Activated naive CD4-positive, alpha-beta T cell treated with anti-CD3 and anti-CD28 coated beads, Interleukin-2, amount 10 ng/mL, durations not matched to agents 7 days and 5 days (primary cell): ENCODE measurements at regions not wholly inside any gene's neighbourhood (a gene's known extent, or its start where the extent isn't known, plus 50 kb on each side); places are given as distances from the start of the nearest gene placed in this dataset.

Source experiments
- CTCF ChIA-PET: fragments of 350-600 bp; sonication (Branson Sonifier 250); formaldehyde crosslinking; loops from one replicate; lab custom pipeline; 2021; ENCODE audit warnings: antibody characterized with exemption; lab: Charles Lee
- DNase-seq: peaks from one replicate; pipeline ENCODE4 v3.0.0-alpha.2; 2020
- H3K27ac Mint-ChIP-seq: one replicate; pipeline ENCODE4 v1.8.0; 2021; ENCODE audit warnings: mild to moderate bottlenecking, moderate library complexity, mixed read lengths
- H3K27me3 Mint-ChIP-seq: one replicate; pipeline ENCODE4 v1.8.0; 2021; ENCODE audit warnings: mild to moderate bottlenecking, mixed read lengths
- H3K36me3 Mint-ChIP-seq: one replicate; pipeline ENCODE4 v1.8.0; 2021; ENCODE audit warnings: mixed read lengths
- H3K4me1 Mint-ChIP-seq: one replicate; pipeline ENCODE4 v1.8.0; 2021; ENCODE audit warnings: mixed read lengths
- H3K4me3 Mint-ChIP-seq: one replicate; pipeline ENCODE4 v1.8.0; 2021; ENCODE audit warnings: mild to moderate bottlenecking, moderate library complexity, mixed read lengths
- H3K9me3 Mint-ChIP-seq: one replicate; pipeline ENCODE4 v1.8.0; 2021; ENCODE audit warnings: mixed read lengths

DNA sequence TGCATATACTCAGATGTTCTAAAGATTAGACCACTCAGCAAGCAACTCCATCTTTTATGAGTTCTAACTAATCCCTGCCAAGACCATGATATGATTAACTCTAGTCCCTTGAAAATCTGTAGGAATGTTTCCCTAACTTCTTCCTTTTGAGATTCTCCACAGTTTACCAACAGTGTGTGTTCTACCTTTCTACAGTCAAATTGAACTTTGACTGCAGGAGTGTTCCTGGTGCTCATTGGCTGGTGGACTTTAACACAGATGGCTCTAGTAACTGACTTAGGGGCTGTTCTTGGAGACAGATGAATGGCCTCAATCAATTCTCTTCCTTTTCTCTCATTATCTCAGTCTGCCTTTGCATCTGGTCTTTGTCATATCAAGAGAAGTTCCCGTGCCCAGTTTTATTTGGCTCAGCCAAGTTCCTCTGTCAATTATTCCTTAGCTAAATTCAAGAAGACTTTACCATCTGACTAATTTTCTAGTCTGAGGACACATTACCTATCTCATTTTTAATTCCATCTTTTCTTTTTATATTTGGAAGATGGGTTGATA is 643.9 kb upstream of the CAMK1G start:
- Mint-ChIP-seq H3K4me3 (no peak overlapping the region), H3K36me3 (no peaks in the 10 kb centered on the region), H3K27me3 (no peaks in the 10 kb centered on the region), H3K27ac (no peak overlapping the region), H3K9me3 (no peaks in the 10 kb centered on the region), H3K4me1 (no peaks in the 10 kb centered on the region)
- no peak for DNase-seq
- CTCF ChIA-PET: no interaction called here

DNA sequence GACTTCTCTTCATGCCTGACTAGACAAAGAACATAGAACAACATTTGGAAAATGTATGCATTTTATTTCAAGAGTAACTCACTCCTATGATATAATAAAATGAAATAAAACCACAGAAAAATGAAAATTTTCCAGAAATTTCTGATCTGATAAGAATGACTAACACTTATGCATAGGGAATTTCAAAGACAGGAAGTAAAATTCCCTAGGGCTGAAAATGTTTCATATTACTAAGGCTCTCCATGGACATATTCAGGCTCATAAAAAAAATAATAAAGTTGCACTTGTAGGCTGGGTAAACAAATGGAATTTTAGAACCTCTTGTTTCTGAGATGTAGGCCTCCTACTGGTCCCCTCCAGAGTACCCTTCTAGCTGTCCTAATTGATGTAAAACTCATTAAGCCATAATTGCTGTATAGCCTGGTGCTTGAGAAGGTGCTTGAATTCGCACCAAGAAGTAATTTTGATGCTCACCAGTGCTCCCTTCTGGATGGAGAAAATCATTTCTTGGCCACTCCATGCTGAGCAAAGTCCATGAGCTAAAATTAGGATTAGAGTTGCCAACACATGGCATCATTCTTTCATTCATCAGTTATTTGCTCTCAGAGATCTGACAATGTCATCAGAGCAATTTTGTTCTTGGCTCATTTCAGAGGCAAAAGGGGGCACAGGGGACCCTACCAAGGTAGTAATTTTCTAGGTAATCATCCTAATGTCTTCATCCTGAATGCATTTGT is 641.0 kb upstream of the CAMK1G start:
- Mint-ChIP-seq H3K4me1 (no peaks in the 10 kb centered on the region), H3K36me3 (no peaks in the 10 kb centered on the region), H3K4me3 (no peak overlapping the region), H3K27ac (no peak overlapping the region), H3K27me3 (no peaks in the 10 kb centered on the region), H3K9me3 (no peaks in the 10 kb centered on the region)
- CTCF ChIA-PET: no interaction called here
- no peak for DNase-seq

DNA sequence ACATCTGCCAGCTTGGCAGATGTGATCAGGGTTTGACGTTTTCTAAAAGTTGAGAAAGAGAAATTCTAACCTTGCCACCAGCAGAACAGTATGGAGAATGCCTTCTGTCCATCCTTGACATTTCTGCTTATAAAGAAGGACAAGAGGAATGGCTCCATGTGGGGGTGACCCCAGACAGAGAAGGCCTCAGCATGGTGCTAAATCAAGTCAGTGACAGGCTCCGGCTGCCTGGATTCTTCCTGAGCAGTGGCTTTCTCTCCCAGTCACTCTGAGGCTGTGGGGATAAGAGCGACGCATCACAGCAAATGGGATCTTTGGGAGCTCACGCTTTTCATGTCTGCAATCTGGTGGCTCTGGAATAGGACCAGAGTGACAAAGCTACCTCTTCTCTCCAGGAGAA is 640.2 kb upstream of the CAMK1G start:
- CTCF ChIA-PET: no interaction called here
- Mint-ChIP-seq H3K9me3 (no peaks in the 10 kb centered on the region), H3K27me3 (no peaks in the 10 kb centered on the region), H3K4me1 (no peaks in the 10 kb centered on the region), H3K36me3 (no peaks in the 10 kb centered on the region), H3K4me3 (no peak overlapping the region), H3K27ac (no peak overlapping the region)
- no peak for DNase-seq

DNA sequence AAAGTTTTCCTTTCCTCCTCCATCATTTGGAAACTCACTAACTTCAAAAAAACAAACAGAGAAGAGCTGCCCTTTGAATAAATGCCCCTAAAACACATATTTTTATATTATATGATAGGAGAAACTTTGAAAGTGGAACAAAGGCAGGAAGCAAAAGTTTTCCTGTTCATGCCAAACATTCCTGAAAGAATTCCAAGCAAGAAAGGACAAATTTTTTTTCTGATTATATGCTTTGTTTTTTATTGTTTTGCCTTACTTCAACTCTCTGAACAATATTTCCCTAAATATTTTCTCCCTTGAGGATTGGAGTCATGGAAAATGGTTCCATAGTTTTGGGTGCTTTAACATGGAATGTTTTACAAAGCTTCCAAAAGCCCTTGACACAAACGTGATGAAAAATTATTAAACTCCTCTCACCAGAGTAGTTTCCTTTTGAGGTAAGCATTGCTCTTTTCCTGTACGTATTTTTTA is 638.5 kb upstream of the CAMK1G start:
- no peak for DNase-seq
- CTCF ChIA-PET: no interaction called here
- Mint-ChIP-seq H3K4me3 (no peak overlapping the region), H3K36me3 (no peaks in the 10 kb centered on the region), H3K4me1 (no peaks in the 10 kb centered on the region), H3K27me3 (no peaks in the 10 kb centered on the region), H3K9me3 (no peaks in the 10 kb centered on the region), H3K27ac (no peak overlapping the region)

DNA sequence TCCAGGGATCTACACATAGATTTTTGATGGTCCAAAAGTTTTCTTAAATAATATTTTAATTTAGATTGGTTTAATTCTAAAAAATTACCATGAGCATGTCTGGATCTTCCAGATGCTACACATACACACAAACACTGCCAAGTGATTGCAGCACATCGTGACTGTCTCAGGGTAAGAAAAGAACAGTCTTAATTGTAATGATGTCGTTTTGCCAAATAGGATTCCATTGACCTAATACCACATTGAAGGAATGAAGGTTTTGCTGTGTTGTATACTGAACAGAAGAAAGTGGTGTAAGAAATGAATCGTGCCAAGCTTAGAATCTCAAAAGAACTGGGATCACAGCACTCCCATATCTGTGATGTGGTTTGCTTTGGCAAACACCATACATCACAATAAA is 633.3 kb upstream of the CAMK1G start:
- Mint-ChIP-seq H3K27me3 (no peaks in the 10 kb centered on the region), H3K4me3 (no peak overlapping the region), H3K4me1 (no peaks in the 10 kb centered on the region), H3K36me3 (no peaks in the 10 kb centered on the region), H3K27ac (no peak overlapping the region), H3K9me3 (no peaks in the 10 kb centered on the region)
- no peak for DNase-seq
- CTCF ChIA-PET: no interaction called here

DNA sequence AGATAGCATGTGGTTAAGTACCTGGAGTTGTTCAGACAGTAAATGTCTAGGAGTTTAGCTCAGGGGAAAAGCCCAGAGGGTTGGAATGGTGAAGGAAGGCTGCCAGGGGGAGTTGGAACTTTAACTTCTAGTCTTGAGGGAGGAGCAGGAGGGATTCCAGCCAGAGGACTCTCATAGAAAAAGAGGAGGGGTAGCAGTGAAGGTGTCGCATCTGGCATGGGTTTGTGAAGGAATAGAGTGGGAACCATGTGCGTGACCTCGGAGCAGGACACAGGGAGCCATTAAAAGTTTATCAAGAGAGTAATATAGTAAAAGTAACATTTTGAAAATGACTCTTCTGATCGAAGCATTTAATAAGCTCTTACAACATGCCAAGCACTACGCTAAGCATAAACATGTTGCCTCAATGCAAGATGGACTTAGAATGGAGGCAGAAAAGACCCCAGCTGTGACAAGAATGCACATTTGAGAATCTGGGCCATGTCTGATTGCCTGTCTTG is 632.4 kb upstream of the CAMK1G start:
- H3K27me3 Mint-ChIP-seq: no peaks in the 10 kb centered on the region
- no peak overlapping the region for H3K27ac Mint-ChIP-seq
- DNase-seq: no peak
- H3K36me3 Mint-ChIP-seq: no peaks in the 10 kb centered on the region
- no peaks in the 10 kb centered on the region for H3K9me3 Mint-ChIP-seq
- H3K4me3 Mint-ChIP-seq: no peak overlapping the region
- CTCF ChIA-PET: no interaction called here
- H3K4me1 Mint-ChIP-seq: no peaks in the 10 kb centered on the region

DNA sequence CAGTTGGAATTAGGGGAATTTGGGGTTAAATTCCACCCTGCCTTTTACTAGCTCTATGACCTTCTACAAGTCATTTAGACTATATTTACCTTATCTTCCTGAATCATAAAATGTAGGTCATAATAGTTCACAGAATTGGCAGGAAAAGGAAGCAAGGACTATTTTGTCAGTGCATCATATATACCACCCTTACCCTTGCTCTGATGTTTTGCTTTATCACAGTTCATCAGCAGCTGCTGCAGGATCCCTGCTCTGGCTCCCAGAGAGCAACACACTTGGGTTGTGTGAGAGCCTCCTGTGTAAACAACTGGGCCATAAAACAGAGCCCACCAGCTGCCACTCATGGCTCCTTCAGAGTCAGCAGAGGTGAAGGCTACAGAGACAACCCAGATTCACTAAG is 631.6 kb upstream of the CAMK1G start:
- CTCF ChIA-PET: no interaction called here
- no peak overlapping the region for H3K4me3 Mint-ChIP-seq
- H3K4me1 Mint-ChIP-seq: no peaks in the 10 kb centered on the region
- DNase-seq: no peak
- no peaks in the 10 kb centered on the region for H3K27me3 Mint-ChIP-seq
- no peaks in the 10 kb centered on the region for H3K9me3 Mint-ChIP-seq
- no peak overlapping the region for H3K27ac Mint-ChIP-seq
- H3K36me3 Mint-ChIP-seq: no peaks in the 10 kb centered on the region

DNA sequence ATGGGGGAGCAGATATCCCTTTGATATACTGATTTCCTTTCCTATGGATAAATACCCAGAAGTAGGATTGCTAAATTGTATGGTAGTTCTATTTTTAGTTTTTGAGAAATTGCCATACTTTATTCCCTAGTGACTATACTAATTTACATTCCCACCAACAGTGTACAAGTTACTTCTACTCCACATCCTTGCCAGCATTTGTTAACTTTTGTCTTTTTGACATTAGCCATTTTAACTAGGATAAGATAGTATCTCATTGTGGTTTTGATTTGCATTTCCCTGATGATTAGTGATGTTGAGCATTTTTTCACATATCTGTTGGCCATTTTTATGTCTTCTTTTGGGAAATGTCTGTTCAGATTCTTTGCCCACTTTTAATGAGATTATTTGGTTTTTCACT is 620.6 kb upstream of the CAMK1G start:
- CTCF ChIA-PET: no interaction called here
- H3K4me3 Mint-ChIP-seq: no peak overlapping the region
- H3K4me1 Mint-ChIP-seq: no peaks in the 10 kb centered on the region
- H3K27ac Mint-ChIP-seq: no peak overlapping the region
- H3K27me3 Mint-ChIP-seq: no peaks in the 10 kb centered on the region
- H3K9me3 Mint-ChIP-seq: peaks cover 1% of the 10 kb centered on the region
- H3K36me3 Mint-ChIP-seq: no peaks in the 10 kb centered on the region
- no peak for DNase-seq

DNA sequence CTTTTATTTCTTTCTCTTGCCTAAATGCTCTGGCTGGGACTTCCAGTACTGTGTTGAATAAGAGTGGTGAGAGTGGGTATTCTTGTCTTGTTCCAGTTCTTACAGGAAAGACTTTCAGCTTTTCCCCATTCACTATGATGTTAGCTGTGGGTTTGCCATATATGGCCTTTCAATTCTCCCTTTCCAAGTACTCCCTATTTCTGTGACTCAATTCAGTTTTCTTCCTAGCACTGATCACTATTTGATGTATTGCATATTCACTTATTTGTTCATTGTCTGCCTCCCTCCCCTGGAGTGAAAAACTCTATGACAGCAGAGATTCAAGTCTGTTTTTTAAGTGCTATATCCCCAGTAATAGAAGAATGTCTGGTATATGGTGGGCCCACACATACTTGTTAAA is 618.2 kb upstream of the CAMK1G start:
- no peak overlapping the region for H3K4me3 Mint-ChIP-seq

DNA sequence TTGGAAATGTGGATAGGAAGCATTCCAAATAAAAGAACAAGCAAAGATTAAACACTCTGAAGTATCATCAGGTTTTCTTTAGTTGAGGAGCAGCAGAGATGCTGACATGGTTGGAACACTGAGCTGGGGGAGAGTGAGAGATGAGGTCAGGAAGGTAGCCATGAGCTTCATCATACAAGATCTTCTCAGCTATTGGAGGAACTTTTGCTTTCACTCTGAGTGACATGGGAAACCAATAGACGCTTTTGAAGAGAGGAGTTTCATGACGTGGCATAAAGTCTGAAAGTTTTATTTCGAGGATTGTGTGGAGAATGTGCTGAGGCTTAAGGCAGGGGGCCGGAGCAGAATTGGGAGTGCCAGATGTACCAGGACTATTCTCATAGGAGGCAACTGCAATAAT is 616.2 kb upstream of the CAMK1G start:
- DNase-seq: no peak
- Mint-ChIP-seq H3K9me3 (no peaks in the 10 kb centered on the region), H3K36me3 (no peaks in the 10 kb centered on the region), H3K4me3 (no peak overlapping the region), H3K27me3 (no peaks in the 10 kb centered on the region), H3K27ac (no peak overlapping the region), H3K4me1 (no peaks in the 10 kb centered on the region)
- CTCF ChIA-PET: no interaction called here

More for the DNA sequence above, 618.2 kb upstream of the CAMK1G start:
- no peaks in the 10 kb centered on the region for H3K36me3 Mint-ChIP-seq
- CTCF ChIA-PET: no interaction called here
- no peak overlapping the region for H3K27ac Mint-ChIP-seq
- H3K4me1 Mint-ChIP-seq: no peaks in the 10 kb centered on the region
- H3K9me3 Mint-ChIP-seq: no peaks in the 10 kb centered on the region
- H3K27me3 Mint-ChIP-seq: no peaks in the 10 kb centered on the region
- no peak for DNase-seq

DNA sequence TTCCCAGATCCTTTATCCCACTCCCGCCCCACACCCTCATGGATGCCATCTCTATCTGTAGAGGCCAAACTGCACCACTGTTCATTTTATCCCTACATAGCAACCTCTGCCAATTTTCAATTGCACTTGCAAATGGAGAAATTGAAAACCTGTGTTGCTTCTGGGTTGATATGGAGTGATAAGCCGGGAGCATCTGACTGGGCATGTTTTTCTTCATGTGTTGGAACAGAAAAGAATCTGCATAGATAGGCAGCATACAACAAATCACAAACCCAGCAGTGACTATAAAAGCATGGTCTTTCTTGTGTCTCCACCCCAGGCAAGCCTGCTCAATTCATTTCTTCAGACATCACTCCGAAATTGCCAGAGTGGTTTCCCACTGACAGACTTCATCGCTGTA is 608.8 kb upstream of the CAMK1G start:
- no peak overlapping the region for H3K27ac Mint-ChIP-seq

DNA sequence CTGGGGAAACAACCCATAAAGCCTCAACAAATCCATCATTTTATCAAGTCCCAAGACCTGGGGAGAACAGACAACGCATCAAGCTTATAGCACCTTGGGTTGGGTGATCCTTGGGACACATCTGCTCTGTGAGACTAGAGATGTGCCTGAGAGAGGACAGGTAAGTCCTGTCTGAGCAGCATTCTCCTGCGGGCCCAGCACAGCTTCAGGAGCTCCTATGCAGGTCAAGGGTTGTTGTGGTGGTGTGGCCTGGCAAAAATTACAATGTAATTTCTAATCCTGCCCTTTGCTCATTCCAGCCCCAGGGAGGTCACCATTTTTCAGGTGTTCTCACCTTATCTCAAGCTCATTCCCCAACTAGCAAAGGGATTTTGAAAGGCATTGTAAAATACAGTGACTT is 608.1 kb upstream of the CAMK1G start:
- Mint-ChIP-seq H3K4me3 (no peak overlapping the region), H3K27ac (no peak overlapping the region), H3K27me3 (peaks cover 4% of the 10 kb centered on the region), H3K9me3 (no peaks in the 10 kb centered on the region), H3K4me1 (no peaks in the 10 kb centered on the region), H3K36me3 (no peaks in the 10 kb centered on the region)
- CTCF ChIA-PET: no interaction called here
- DNase-seq: no peak

More for the DNA sequence above, 608.8 kb upstream of the CAMK1G start:
- H3K27me3 Mint-ChIP-seq: peaks cover 4% of the 10 kb centered on the region
- no peaks in the 10 kb centered on the region for H3K4me1 Mint-ChIP-seq
- H3K36me3 Mint-ChIP-seq: no peaks in the 10 kb centered on the region
- no peak for DNase-seq
- H3K9me3 Mint-ChIP-seq: no peaks in the 10 kb centered on the region
- CTCF ChIA-PET: no interaction called here
- H3K4me3 Mint-ChIP-seq: no peak overlapping the region

DNA sequence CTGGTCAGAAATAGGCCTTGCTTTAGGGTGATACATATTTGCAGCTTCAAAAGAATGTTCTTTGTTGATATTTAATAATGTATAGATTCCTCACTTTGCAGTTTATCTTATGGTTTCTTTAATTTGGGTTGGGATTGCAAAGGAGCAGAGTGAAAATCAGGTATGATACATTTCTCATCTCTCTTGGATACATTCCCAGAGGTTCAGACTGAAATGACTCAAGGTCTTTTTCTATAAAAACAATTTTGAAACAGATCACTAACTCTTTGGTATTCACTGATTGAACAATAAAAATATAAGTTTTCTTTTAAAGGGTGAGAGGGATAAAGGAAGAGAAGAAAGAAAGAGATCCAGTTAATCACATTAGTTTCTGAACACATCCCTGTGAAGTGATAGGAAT is 606.5 kb upstream of the CAMK1G start:
- H3K36me3 Mint-ChIP-seq: no peaks in the 10 kb centered on the region
- CTCF ChIA-PET: no interaction called here
- H3K9me3 Mint-ChIP-seq: no peaks in the 10 kb centered on the region
- no peak overlapping the region for H3K4me3 Mint-ChIP-seq
- no peak for DNase-seq
- no peak overlapping the region for H3K27ac Mint-ChIP-seq
- H3K27me3 Mint-ChIP-seq: peaks cover 4% of the 10 kb centered on the region
- no peaks in the 10 kb centered on the region for H3K4me1 Mint-ChIP-seq

DNA sequence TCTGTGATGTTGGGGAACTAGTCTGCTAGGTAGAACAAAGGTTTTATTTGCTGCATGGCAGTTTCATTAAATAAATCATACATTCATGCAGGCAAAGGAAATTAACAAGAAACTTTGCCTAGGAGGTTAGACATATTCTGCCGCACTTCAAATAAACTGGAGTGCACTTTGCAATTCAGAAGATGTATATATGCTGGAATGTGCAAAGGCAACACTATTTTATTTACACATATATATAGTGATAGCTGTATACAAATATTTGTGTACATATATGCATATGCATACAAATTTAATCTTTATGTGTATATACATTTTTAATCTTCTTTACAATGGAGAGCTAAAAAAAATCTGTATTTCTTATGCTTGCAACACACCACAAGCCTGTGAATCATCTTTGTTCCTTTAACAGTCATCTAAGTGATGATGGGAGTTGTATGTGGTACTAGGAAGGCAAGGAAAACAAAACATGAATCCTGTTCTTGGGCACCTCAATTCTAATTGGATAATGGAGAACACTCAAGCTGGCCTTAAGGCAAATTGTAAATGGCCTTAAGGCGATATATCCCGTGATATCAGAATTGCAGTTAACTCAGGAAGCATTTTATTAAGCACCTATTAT is 605.8 kb upstream of the CAMK1G start:
- Mint-ChIP-seq H3K36me3 (no peaks in the 10 kb centered on the region), H3K9me3 (no peaks in the 10 kb centered on the region), H3K4me1 (no peaks in the 10 kb centered on the region), H3K27ac (no peak overlapping the region), H3K27me3 (peaks cover 4% of the 10 kb centered on the region), H3K4me3 (no peak overlapping the region)
- no peak for DNase-seq
- CTCF ChIA-PET: no interaction called here

DNA sequence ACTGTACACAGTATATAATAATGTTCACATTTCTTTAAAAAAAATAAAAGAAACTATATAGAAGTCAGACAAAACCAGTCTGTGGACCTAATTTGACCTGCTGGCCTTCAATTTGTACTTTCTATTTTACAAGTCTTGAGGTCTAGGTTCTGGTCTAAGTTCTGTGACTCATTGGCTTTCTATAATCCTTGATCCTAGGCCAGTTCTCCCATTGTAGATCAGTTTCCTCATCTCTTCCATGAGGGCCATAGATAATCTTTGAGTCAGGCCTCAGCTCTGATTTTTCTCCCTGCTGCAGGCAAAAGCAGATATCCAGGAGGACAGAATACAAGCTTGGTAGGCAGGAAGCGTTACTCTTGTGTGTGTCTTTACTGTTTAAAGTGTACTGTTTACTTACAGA is 603.7 kb upstream of the CAMK1G start:
- Mint-ChIP-seq H3K9me3 (no peaks in the 10 kb centered on the region), H3K36me3 (no peaks in the 10 kb centered on the region), H3K27me3 (peaks cover 4% of the 10 kb centered on the region), H3K27ac (no peak overlapping the region), H3K4me3 (no peak overlapping the region), H3K4me1 (no peaks in the 10 kb centered on the region)
- CTCF ChIA-PET: no interaction called here
- DNase-seq: no peak
